ENCODE measurements at regions not wholly inside any gene's neighbourhood (a gene's known extent, or its start where the extent isn't known, plus 50 kb on each side); places are given as distances from the start of the nearest gene placed in this dataset.

DNA sequence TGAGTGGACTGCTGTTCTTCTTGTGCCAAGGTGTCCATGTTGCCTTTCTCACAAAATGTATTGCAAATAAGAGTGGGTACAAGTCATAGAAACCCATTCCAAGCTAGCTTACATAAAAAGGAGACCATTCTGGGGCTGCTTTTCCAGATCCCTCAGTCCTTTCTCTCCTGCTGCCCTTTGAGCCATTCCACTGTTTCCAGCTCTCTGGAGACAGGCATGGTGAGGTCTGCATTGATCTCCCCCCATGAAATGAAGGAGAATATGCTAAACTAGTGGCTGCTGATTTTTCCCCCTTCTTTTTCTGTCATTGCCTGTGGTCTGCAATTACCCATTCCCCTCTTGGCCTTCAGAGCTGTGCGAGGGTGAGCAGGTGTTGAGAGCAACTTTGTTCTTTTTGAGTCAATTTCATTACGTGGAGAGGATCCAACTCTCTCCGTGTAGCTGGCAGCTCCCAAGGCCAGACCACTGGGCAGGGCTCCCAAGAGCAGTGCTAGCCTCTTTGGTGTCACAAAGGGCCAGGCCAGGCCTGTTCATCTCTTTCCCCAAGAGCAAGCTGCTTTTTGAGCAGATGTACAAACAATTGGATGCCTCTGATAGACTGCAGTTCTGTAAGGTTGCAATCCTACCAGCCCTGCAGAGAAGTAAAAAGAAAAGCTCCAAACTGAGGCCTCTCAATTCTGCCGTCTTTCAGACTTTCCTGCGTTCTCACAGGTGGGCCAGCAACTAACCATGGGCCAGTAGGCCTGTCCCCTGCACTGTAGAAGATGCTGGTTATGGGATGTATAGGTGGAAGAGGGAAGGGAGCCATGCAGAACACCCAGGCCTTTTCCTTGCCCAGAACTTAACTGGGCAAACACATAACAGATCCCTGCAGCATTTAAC, 96.1 kb upstream of the ARMC2 start:
- no peak for DNase-seq

DNA sequence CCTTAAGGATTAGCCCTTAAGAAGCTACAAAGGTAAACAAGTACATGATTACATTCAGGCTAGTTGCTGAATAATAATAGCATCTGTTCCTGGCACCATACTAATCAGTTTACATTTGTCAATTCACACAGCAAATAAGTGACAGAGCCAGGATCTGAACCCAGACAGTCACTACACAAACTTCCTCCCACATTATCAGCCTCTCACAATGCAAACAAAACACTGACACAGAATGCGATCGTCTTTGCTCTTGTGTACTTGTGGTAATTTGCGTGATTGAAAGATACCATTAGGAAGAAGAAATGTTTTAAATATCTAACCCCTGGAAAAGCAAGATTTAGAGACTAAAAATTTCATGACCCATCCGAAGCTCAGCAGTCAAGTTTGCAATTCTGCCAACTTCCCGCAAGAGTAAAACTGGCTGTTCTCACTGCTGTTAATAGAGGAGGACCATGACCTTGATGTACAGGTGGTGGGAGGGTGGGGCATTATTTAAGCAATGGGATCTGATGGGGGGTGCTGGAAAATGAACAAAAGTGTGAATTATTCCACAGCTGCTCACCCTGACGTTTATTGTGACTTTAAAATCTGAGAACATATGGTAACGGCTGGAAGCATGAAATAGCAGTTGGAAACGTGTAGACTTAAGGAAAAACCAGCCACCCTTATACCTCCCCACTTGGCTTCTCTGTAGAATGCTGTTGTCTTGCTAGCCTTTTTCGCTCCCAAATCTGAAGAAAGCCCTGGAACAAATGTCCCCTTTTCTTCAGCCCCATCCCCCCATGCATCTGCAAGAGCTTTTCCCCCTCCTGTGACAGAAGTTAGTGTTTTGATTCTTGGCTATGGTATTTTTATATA, 95.3 kb upstream of the ARMC2 start:
- no peak for DNase-seq

DNA sequence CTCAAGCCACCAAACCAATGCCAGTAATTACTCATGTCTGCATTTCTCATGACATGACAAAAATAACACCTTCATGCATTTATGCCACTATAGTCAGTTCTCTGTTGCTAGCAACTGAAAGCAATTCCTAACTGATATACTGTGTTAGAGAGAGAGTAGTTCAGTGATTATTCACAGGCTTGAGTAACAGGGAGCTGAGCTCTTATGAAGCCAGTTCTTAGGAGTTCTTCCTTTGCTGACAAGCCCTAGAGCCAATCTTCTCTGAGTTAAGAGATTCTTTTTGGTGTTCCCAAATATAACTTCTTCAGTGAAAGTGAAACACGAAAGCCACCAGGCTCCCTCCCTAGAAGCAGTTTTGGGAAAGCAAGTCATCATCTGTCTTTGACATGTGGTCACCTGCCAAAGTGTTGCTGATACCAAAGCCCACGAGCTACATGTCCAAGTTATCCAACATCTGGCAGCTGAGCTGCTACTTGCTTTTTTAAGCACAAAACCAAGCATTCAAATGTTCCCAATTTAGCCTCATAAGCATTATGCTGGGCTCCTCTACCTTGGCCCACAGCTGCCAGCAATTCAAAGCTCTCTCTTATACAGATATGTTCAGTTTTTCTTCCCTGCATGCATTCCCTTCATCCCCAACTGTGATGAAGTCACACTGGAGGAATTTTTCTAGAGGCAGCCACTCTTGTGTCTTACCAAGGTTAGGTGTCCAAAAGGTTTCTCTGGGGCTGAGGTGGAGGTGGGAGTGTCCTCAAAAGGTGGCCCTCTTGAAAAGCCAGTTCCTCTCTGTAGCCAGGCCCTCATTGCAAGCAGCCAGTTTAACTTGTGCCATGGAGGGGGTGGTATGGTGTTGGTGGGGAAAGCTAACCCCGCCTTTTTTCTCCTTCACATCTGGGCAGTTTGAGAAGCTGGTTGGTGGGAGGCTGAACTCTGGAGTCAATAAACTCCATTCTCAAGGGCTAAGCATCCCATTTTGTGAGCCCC, 92.7 kb upstream of the ARMC2 start:
- no peak for DNase-seq

DNA sequence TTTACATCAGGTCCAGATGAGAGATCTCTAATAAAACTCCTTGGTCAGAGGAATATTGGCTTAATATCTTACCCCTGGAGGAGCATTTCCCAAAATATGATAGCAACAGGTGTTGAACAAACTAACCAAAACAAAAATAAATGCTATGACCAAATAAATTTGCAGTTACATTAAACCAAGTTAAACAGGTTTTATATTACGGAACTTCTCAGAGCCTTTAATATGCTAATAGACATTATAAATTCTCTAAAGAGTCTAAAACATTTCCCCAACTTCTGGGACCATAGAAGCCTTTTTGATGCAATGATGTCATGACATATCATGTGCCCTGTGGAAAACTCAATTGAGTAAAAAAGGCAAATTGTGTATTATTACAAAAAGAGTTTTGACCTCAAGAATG, 90.9 kb upstream of the ARMC2 start:
- DNase-seq = no peak

DNA sequence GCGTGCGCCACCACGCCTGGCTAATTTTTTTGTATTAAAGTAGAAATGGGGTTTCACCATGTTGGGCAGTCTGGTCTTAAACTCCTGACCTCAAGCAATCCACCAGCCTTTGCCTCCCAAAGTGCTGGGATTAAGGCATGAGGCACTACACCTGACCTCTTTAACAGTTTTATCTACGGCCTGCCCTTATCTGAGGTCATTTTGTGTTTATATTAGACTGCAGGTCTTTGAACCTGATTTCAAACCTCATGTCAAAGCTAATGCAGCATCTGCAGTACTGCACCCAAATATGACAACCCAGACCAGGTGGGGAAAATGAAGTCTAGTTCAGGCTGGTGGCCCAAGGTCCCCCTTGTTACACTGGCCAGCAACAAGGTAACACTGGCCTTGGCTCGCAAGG, 89.3 kb upstream of the ARMC2 start:
- no peak for DNase-seq

DNA sequence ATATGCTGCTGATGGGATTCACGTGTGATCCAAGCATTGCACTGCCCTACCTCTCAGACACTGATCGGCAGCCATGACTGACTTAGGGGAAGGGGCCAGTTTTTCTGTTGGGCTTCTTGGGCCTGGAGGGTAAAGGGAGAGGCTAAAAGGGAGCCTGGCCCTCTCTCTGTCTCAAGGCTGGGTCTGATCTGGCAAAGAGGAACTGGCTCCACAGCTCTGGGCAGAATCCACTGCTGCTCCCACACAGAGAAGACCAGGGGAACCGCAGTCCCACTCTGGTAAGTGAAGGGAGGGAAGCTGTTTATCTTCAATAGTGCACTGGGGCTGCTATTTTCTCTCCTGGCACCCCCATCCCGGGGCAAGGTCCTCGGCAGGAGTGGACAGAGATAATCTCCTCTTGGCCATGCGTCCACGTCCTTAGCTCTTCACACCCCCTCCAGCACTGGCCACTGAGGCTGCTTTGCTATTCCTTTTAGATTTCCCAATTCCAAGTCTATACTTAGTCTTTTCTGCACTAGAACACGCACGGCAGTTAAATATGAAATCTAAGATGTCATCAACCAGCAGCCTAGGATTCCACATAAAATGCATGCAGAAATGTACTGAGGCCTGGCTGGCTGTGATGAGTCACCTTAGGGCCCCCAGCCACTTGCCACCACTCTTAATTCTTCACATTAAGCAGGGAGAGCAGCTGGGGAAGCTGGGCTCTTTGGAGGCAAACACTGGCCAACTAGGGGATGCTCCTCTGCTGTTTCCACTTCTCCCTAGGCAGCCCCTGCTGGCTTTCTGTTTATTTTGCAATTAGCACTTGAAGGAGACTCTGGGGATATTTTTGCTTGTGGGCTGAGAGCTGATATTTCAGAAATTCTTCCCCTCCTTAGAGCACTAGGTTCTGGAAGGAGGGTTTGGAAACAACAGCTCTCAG, 87.8 kb upstream of the ARMC2 start:
- no peak for DNase-seq

DNA sequence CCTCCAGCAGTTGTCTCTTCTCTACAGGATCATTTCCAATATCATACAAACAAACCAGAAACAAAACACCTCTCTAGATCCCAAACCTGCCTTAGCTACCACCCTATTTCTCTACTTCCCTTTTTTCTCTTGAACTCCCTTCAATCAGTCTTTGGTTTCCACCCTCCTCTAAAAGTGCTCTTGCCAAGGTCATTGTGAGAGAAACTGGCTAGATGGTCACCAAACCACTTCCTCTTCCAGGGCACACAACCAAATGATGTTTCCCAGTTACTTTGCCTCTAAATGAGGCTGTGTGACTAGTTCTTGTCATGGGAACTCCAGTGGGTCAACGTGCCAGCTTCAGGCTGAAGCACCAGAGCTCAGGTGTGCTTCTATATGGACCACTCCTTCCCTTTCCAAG, 85.8 kb upstream of the ARMC2 start:
- DNase-seq = no peak

DNA sequence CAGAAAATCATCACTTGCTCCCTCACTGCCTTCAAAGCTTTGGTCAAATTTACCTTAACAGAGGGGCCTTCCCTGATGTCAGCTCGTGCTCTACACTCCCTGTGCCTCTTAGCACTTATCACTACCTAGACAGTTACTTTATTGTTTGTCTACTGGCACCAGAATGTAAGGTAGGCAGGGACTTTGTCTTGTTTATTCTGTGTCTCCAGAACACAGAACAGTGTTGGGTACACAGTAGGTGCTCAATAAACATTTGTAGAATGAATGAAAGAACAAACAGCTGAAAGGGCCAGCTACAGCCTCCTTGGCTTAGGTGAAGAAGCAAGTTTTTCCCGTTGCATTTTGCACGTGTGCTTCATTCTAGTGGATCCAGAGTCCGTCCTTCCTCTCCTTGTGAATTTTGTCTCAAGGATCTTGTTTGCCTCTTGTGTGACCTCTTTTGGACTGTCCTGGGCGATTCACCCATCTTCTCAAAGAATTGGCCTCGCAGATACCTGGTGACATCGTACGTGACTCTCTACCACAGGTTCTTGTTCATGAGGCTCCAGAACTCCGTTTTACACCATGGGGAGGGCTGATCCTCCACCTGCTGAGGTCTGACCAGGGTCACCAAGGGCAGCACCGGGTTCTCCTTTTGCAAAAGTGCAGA, 84.2 kb upstream of the ARMC2 start:
- no peak for DNase-seq

DNA sequence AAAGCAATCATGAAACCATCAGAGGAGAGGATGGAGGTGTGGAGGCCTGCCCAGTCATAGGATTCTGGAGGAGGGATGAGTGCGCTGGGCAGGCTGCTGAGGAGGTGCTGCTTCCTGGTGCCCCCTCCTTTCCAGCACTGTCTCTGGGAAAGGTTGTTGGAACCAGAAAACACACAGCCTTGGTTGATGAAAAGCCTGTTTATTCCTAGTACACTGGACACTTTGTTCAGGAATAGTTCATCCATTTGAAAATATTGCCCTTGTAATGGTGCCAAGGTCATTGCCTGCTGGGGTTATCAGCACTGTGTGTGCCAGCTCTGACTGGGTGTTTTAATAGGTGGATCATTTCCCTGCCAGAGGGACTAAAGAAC, 83.7 kb upstream of the ARMC2 start:
- DNase-seq = no peak

DNA sequence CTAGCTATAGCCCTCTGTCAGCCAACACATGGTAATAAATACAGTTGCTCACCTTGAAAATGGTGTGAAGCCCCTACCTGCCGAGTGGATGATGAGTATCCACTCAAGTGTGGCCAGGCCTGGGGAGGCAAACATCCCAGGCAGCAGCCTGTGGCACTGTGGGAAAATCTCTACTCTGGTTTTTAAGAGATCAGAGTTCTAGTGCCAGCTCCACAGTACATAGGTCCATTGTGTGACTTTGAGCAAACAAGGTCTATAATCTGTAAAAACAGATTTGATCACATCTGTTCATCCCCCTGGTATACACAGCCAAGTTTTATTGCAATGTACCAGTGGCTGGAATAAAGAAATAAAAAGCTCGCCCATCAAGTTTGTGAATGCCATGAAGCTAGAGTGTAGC, 82.7 kb upstream of the ARMC2 start:
- no peak for DNase-seq

DNA sequence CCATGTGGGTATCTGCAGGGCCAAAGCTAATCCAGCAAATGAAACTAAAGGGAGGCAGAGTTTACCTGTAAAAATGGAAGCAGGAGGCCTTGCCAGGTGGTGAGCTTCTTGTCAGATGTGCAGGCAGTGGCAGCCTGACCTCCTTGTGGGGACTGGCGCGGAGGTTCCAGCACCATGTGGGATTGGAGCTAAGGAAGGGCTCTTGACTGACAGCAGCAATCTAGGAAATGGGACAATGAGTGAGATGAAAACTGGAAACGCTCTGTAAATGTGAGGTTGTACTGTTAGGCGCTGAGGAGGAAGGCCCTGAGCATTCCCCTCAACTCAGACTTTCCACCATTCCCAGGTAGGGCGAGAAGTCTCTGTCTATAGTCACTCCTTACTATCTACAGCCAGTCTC, 81.8 kb upstream of the ARMC2 start:
- no peak for DNase-seq

DNA sequence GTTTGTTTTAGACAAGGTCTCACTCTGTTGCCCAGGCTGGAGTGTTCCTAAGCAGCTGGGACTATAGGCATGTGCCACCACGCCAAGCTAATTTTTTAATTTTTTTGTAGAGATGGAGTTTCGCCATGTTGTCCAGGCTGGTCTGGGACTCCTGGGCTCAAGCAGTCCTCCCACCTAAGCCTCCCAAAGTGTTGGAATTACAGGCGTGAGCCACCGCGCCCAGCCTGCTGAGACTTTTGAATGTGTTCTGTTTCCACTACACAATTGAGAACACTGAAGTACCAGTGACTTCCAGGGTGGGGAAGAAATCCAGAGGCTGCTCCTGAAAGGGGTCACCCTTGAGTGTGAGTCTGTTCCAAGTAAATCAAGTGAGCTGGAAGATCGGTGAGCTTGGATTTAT, 81.3 kb upstream of the ARMC2 start:
- no peak for DNase-seq

DNA sequence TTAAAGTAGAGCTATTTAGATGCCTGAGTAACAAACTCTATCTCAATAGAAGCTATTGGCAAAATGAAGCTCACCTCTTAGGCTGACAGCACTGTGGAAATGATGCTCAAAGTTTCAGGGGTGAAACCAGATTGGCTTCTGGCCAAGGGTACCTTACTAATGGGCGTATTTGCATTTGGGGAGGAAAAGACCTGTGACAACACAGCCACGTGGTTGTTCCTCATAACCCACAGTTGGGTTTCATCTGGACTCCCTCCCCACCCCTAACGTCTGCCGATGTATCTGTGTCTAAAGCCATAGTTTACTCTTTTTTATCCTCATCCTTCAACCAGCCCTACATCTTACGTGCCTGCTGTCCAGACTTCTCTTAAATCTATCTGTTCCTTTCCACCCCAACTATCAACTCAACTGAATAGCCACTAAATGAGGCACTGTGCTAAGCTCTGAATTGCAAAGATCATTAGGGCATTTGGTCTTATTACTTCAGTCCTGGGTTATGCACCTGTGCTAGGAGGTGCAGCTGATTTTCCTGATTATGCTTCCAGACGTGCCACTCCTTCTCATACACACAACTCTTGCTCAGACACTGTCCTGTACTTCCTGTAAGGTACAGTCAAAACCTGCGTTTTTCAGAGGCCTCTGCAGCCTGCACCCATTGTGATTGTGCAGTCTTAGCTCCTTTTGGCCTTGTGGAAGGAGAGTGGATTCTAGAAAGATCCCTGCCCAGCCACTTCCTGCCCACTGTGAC, 80.6 kb upstream of the ARMC2 start:
- no peak for DNase-seq

DNA sequence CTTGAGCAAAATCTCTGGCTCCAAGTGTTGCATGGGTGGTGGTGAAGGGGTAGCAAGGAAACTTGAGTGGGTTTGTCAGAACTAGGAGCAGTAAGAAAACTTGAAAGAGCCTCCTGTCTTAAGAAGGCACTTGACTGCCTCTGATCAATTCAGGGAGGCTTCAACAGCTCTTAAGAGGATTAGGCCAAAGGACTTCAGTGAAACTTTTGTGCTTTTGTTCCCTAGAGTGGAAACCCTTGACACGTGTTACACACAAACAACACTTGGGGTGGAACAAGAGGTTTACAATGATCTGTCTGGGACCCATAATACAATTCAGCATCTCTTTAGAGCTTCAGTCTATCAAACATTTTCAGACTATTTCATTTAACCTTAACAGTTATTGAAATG, 80.1 kb upstream of the ARMC2 start:
- DNase-seq = no peak

DNA sequence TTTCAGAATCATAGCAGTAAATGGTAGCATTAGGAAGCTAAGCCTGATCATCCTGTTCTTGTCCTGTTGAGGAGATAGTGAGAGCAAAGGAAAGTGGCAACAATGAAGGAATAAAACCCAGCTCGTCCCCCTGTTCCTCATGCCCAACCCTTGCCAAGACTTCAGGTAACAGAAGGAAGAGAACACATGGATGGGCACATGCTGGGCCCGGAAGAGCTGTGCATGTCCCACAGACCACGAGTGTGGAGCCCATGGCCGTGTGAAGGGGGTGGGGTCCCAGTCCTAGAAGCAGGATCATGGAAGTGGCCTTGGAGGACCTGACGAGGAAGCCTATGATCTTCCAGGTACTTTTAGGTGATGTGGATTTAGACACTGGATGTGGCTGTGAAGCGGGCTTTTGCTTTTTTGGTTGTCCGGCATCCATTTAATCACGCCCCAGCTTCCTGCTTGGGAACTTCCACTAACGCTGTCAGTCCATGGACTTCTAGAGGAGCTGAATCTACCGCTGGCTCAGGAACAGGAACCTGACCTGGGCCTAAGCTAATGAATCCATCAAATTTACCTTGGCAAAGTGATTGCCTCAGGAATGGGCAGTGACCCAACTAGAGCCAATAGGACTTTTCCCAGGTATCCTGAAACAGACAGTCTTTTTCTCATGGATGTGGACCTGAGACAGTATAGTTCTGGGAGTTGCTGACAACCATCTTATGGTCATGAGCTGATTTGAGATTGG, 79.3 kb upstream of the ARMC2 start:
- no peak for DNase-seq

DNA sequence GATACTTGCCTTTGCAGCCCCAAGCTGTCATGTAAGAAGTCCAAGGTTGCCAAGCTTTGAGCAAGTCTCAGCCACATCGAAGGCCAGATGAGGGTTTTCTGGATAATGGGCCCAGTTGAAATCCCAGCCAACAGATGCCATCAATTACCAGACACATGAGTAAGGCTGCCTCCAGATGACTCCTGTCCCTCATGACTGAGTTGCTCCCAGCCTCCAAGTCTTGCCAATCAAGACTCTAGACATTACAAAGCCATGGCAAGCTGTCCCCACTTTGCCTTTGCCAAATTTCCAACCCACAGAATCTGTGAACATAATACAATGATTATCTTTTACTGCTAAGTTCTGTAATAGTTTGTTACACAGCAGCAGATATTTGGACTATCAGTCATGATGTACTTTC, 76.8 kb upstream of the ARMC2 start:
- DNase-seq = no peak

DNA sequence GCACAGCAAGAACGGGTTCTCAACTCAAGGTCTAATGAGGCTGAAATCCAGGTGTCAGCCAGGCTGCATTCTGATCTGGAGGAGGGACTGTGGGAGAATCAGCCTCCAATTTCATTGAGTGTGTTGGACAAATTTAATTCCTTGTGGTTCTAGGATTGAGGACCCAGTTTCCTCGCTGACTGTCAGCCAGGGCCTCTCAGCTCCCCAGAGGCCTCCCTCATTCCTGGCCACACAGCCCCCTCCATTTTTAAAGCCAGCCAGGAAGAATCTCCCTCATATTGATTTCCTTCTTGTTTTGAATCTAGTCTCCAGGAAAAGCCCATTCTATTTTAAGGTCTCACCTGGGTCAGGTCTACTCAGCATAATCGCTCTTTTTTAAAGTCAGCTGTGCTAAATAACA, 73.7 kb upstream of the ARMC2 start:
- DNase-seq = no peak

DNA sequence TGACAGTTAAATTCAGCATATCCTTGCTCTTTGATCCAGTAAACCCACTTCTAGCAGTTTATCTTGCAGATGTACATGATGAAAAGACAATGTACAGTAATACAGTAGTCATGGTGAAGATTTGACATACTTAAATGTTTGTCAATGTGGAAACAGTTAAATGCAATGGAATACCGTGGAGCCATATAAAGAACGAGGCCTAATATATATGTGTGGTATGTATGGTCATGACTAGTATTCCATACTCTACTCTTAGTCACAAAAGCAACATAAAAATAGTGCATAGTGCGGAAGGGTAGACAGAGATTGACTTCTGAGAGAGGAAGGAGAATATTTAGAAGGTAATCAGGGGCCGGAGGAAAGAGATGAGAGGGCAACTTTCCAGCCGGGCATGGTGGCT, 70.7 kb upstream of the ARMC2 start:
- no peak for DNase-seq

DNA sequence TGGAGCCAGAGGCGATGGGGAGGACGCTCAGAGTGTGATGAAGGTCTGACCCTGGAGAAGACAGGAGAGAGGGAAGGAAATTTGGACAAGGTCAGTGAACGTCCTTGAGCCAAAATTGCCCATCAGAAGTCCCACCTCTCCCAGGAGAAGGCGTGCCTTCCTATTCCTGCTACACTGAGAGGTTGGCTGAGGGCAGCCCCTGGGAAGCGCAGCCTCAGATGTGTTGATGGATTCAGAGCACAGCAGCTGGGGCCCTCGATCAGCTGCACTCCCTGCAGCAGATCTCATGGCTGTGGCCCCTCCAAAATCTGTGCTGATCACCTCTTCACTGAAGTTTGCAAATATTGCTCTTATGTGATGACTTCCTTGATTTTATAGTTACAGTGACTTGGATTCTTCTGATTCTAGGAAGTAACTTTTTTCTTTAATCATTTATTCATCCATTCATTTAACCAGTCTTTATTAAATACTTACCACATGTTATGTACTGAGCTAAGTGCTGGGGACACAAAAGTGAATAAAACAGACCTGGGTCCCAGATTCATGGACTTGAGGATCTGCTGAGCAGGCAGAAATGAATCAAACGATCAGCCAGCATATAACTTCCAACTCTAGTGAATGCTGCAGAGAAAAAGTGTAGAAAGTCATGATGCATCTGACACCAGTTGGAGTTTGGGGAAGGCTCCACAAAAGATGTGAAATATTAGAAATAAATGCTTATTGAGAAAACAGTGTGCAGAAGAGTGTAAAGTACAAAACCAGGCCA, 69.6 kb upstream of the ARMC2 start:
- DNase-seq = no peak

All from NCI-H2029 (cell line).